ENCODE measurements at regions not wholly inside any gene's neighbourhood (a gene's known extent, or its start where the extent isn't known, plus 50 kb on each side); places are given as distances from the start of the nearest gene placed in this dataset.
A peak's percentile ranks its signal among the peaks of the same experiment; 100 is the strongest.
"Not testable (repeated sequence)": the region's sequence is repeated elsewhere in the genome, so short reads cannot be mapped to it uniquely, and the experiment has no call there.

DNA sequence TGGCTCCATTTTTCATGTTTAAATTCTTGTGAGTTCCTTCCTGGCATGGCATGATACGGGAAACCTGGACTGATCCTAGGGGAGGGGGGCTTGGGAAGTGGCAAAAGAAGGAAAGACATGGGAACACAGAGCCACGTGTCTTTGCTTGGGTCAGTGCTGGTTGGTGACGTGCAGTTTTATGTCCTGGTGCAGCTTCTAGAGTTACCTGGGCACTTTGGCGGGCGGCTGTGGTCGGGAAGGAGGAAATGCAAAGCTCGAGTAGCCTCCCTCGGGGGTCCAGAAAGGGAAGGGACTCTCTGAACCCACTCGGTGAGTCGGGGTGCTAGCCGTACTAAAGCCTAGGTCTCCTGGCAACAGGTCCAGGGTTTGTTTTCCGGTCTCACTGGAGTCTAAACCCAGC, 94.6 kb downstream of the APOB start:
- DNase-seq = no peak

DNA sequence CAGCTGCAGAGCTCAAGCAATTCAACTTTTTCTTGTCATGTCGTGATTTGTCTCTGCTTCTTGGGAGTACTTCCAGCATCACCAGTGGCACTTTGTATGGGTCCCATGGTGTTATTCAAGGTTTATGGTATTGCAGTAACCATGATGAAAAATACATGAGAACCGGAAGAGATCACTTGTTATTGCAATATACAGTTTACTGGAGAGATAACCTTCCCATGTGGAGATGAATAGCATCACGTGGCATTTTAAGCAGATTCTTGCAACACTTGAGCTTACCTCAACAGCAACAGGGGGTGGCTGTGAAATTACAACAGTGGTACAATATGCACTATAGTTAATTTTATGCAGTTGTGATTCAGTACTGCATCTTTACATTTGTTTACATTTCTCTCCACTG, 97.4 kb downstream of the APOB start:
- no peak for DNase-seq

- not testable (repeated sequence) for DNase-seq
These were observed 100.2 kb downstream of the APOB start for GRCh38 chr2:20943721-20944120.

DNA sequence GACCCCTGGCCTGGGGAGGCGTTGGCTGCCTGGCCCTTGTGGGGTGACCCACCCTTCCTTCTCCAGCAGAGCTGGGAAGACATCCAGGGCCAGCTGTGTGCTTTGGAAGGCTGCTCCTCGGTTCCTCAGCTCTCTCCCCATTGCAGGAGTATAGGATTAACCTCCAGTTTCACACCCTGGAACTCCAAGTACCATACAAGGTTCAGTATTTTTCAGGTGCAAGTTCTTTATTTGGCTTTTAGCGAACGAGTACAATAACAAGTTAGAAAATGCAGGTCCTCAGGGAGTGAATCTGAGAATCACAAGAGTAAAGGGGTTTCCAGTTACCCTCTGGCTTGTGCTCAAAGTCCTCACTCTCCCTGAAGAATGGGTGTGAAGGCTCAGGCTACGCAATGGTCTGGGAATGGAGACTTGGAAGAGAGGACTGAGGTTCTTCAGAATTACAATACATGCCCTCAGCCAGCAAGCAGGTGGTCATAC, 101.2 kb downstream of the APOB start:
- no peak for DNase-seq

- no peak for DNase-seq
These were observed 103.0 kb downstream of the APOB start for GRCh38 chr2:20940856-20941255.

DNA sequence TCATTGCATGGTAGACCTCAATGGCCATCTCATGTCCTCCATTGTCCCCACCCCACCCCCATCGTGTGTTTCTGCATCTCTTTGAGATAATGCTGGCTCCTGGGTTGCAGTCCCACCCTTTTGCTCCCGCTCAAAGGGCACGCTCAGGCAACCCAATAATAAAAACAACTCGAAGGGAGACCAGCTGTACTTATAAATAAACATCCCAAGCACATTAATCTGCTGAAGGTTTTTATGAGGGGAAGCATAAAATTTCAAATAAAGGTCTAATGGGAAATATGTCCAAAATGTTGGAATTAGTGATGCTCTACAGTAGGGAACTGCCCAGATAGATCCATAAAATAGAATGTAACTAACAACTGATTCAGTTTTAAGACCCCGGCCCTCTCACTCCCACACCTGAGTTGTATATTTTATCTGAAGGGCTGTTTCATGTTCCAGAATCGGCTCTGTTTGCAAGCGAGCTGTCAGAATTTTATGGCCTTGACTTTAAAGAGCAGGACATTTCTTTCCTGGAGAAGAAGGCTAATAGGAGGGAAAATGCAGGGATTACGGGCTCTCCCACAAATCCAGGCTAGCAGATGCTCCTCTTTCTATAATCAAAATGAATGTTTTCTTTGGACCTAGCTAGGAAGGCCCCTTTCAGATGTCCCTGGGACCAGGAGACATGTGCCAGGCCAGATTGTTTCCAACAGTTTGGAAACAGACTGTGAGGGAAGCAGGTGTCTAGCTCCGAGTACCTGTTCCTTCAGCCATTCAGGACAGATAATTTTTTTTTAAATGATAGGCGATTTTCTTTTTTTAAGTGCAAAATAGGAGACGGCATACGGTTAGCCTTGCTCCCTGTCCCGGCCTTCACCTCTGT, 103.7 kb downstream of the APOB start:
- no peak for DNase-seq

DNA sequence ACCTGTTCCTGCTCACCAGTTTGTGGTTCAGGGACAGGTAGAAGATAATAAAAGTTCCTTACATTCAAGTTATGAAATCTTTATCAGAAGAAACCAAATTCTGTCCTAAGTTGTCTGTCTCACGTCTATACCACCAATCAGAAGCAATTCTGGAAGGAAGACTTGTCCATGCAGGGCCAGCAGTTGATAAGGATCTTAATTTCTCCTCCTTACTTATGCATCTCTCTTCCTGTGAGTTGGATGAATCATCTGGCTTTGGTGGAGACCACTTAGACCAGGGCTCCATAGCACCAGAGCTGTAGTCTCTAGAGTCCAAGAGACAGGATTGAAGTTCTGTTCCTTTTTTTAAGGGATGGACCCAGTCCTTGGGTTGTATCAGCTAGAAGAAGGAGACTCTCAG, 106.5 kb downstream of the APOB start:
- DNase-seq = no peak

- no peak for DNase-seq
These were observed 108.6 kb downstream of the APOB start for GRCh38 chr2:20935168-20935775.

DNA sequence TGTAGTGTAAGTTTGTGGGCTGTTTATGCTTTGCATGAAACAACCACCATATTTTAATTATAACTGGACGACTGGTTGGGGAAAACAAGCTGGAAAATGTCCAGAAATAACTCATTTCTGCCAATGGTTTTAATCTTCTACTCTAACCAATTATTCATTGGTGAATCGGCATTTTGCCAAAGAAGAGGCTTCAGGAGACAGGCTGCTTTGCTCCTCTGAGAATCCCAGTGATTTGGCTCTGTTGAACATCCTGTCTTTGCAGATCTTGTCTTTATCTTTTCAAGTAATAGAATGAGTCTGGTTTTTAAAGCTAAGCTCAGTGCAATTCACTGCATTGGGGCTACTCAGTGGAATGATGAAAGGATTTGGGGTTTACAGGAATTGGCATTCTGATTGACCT, 109.6 kb downstream of the APOB start:
- DNase-seq = no peak

GRCh38 chr2:20933714-20934113, 110.2 kb downstream of the APOB start:
- no peak for DNase-seq

DNA sequence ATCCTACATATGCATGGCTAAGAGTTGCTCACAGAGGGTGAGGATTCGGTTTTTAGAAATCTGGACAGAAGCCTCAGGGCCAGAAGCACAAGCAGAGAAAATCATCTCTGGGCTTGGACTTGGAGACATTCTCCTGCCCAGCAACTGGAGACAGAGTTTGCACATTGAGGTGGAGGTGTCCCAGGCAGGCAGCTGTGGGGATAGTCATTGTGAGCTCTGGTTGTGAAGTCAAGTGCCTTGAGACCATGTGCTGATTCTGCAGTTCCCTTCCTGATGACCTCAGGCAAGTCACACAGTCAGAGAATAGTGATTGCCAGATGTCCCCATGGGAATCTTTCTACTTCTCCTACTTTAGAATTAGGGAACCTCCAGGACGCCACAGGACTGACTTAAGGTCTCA, 108.4 kb upstream of the LDAH start:
- no peak for DNase-seq

GRCh38 chr2:20930928-20931327, 108.0 kb upstream of the LDAH start:
- no peak for DNase-seq

DNA sequence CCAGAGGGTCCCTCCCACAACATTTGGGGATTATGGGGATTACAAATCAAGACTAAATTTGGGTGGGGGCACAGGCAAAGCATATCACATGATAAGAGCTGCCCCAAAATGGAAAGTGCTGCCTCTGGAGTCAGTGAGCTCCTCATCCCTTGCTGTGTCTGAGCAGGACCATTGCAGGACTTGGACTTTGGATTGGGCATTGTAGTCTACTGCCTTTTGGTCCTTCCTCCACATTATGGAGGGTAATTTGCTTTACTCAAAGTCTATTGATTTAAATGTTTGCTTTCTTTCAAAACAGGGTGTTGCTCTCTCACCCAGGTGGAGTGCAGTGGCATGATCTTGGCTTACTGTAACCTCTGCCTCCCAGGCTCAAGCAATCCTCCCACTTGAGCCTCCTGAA, 106.8 kb upstream of the LDAH start:
- DNase-seq = no peak

GRCh38 chr2:20928617-20929016, 105.7 kb upstream of the LDAH start:
- DNase-seq = no peak

DNA sequence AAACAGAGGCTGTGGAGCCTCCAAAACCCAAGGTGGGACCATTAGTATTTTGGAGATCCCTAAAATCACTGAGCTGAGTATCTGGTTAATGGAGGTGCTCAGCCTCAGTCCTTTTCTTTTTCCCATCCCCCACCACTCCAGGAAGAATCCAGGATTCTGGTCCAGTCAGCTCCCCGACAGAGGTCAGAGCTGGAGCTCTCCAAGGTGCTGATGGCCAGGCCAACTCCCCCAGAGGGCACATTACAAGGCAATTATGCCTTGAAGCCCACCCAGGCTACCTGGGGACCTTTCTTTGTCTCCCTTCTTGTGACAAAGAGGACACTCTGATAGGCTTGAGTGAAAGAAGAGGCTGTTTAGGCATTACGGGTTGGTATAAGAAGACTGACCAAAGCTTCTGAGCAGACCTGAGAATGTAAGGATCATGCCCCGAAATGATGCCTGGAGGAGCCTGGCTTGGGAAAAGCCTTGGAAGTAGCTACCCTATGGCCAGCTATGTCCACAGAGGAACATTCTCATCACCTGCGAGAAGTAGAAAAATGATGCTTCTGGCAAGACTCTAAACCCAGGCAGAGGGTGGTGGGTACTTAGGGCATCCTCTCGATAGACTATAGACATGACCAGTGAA, 102.5 kb upstream of the LDAH start:
- DNase-seq = no peak

DNA sequence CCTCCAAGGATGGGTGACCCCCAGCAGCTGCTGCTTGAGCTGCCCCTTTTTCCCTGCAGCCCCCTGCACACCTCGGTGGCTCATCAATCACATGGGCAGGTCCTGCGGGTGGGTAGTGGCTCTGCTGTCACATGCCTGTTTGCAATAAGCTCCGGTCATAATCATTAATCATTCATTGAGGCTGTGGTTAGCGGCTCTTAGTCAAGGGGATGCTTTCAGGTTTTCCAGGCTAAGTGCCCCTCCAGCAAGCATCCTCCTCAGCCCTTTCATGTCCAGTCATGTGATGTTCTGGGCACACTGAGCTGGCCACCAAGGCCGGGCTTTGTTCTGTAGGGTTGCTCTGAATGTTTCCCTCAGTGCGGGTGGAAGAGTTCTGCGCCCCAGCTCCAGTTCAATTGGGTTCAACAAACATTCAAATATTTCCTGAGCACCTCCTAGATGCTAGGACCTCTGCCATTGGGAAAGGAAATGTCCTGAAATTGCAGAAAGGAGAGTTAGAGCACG, 96.4 kb upstream of the LDAH start:
- no peak for DNase-seq

- no peak for DNase-seq
These were observed 95.0 kb upstream of the LDAH start for GRCh38 chr2:20917719-20918572.

- DNase-seq = no peak
These were observed 94.4 kb upstream of the LDAH start for GRCh38 chr2:20917287-20917660.

- no peak for DNase-seq
These were observed 93.8 kb upstream of the LDAH start for GRCh38 chr2:20916604-20917286.

- no peak for DNase-seq
These were observed 92.4 kb upstream of the LDAH start for GRCh38 chr2:20915271-20915670.

GRCh38 chr2:20914771-20915170, 91.9 kb upstream of the LDAH start:
- no peak for DNase-seq

DNA sequence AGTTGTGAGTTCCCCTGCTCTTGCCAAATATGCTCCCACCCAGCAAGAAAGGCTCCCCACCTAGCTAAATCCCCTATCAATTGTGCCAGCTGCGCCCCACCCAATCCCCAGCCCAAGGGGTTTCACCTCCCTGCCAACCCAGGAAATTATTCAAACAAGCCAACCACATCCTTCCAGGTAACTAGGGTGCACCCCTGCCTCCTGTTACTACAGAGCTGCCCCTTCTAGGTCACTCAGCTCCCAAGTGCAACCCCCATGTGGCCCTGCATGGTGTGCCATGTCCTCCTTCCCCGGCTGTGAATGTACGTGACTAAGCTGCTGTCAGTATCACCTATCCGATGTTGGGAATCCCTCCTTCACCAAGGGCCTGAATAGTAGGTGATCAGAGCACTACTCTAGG, 91.2 kb upstream of the LDAH start:
- DNase-seq = peak in 1 of 5 experiments; percentile 5

All from T-helper 2 cell (primary cell).